ENCODE measurements at regions not wholly inside any gene's neighbourhood (a gene's known extent, or its start where the extent isn't known, plus 50 kb on each side); places are given as distances from the start of the nearest gene placed in this dataset.

GRCh38 chr18:61085761-61086160 lies 247.5 kb upstream of the CDH20 start:
- H3K9ac ChIP-seq (ENCODE audit: low read depth, low read length), result no peak overlapping the region
- no peak overlapping the region for H3K4me2 ChIP-seq (ENCODE audit: low read length)
- no peaks in the 10 kb centered on the region for H3K4me1 ChIP-seq (ENCODE audit: control insufficient read depth, insufficient read depth, low read length)
- H3K9me3 ChIP-seq (replicated peaks; ENCODE audit: low read length), result no peaks in the 10 kb centered on the region
- H3K4me3 ChIP-seq (ENCODE audit: low read length), result no peak overlapping the region
- H3K27me3 ChIP-seq (ENCODE audit: control insufficient read depth, insufficient read depth, low read length), result no peaks in the 10 kb centered on the region
- no peaks in the 10 kb centered on the region for H3K36me3 ChIP-seq (ENCODE audit: insufficient read depth, low read length)

- no peak overlapping the region for H3K4me3 ChIP-seq (ENCODE audit: low read length)
- no peak overlapping the region for H3K4me2 ChIP-seq (ENCODE audit: low read length)
- H3K27me3 ChIP-seq (ENCODE audit: control insufficient read depth, insufficient read depth, low read length), result no peaks in the 10 kb centered on the region
- H3K9ac ChIP-seq (ENCODE audit: low read depth, low read length), result no peak overlapping the region
- H3K4me1 ChIP-seq (ENCODE audit: control insufficient read depth, insufficient read depth, low read length), result no peaks in the 10 kb centered on the region
- no peaks in the 10 kb centered on the region for H3K9me3 ChIP-seq (replicated peaks; ENCODE audit: low read length)
- H3K36me3 ChIP-seq (ENCODE audit: insufficient read depth, low read length), result no peaks in the 10 kb centered on the region
These were observed 246.6 kb upstream of the CDH20 start for GRCh38 chr18:61086657-61087056.

- Histone ChIP-seq H3K36me3 (ENCODE audit: insufficient read depth, low read length) (no peaks in the 10 kb centered on the region), H3K27me3 (ENCODE audit: control insufficient read depth, insufficient read depth, low read length) (no peaks in the 10 kb centered on the region), H3K9ac (ENCODE audit: low read depth, low read length) (no peak overlapping the region), H3K4me3 (ENCODE audit: low read length) (no peak overlapping the region), H3K4me1 (ENCODE audit: control insufficient read depth, insufficient read depth, low read length) (no peaks in the 10 kb centered on the region), H3K4me2 (ENCODE audit: low read length) (no peak overlapping the region), H3K9me3 (replicated peaks; ENCODE audit: low read length) (no peaks in the 10 kb centered on the region)
These were observed 241.9 kb upstream of the CDH20 start for GRCh38 chr18:61091379-61091778.

- Histone ChIP-seq H3K4me2 (ENCODE audit: low read length) (no peak overlapping the region), H3K36me3 (ENCODE audit: insufficient read depth, low read length) (no peaks in the 10 kb centered on the region), H3K9ac (ENCODE audit: low read depth, low read length) (no peak overlapping the region), H3K27me3 (ENCODE audit: control insufficient read depth, insufficient read depth, low read length) (no peaks in the 10 kb centered on the region), H3K4me3 (ENCODE audit: low read length) (no peak overlapping the region), H3K9me3 (replicated peaks; ENCODE audit: low read length) (no peaks in the 10 kb centered on the region), H3K4me1 (ENCODE audit: control insufficient read depth, insufficient read depth, low read length) (no peaks in the 10 kb centered on the region)
These were observed 239.3 kb upstream of the CDH20 start for GRCh38 chr18:61093965-61094364.

GRCh38 chr18:61096226-61096625 lies 237.0 kb upstream of the CDH20 start:
- Histone ChIP-seq H3K4me2 (ENCODE audit: low read length) (no peak overlapping the region), H3K9me3 (replicated peaks; ENCODE audit: low read length) (no peaks in the 10 kb centered on the region), H3K27me3 (ENCODE audit: control insufficient read depth, insufficient read depth, low read length) (no peaks in the 10 kb centered on the region), H3K4me3 (ENCODE audit: low read length) (no peak overlapping the region), H3K4me1 (ENCODE audit: control insufficient read depth, insufficient read depth, low read length) (no peaks in the 10 kb centered on the region), H3K9ac (ENCODE audit: low read depth, low read length) (no peak overlapping the region), H3K36me3 (ENCODE audit: insufficient read depth, low read length) (no peaks in the 10 kb centered on the region)

GRCh38 chr18:61107113-61107512 lies 226.1 kb upstream of the CDH20 start:
- no peak overlapping the region for H3K4me2 ChIP-seq (ENCODE audit: low read length)
- no peaks in the 10 kb centered on the region for H3K36me3 ChIP-seq (ENCODE audit: insufficient read depth, low read length)

GRCh38 chr18:61108706-61109105 lies 224.5 kb upstream of the CDH20 start:
- H3K9me3 ChIP-seq (replicated peaks; ENCODE audit: low read length), result peaks cover 4% of the 10 kb centered on the region
- H3K4me1 ChIP-seq (ENCODE audit: control insufficient read depth, insufficient read depth, low read length), result no peaks in the 10 kb centered on the region
- no peaks in the 10 kb centered on the region for H3K27me3 ChIP-seq (ENCODE audit: control insufficient read depth, insufficient read depth, low read length)
- no peak overlapping the region for H3K4me3 ChIP-seq (ENCODE audit: low read length)
- no peak overlapping the region for H3K9ac ChIP-seq (ENCODE audit: low read depth, low read length)
- H3K36me3 ChIP-seq (ENCODE audit: insufficient read depth, low read length), result no peaks in the 10 kb centered on the region
- H3K4me2 ChIP-seq (ENCODE audit: low read length), result no peak overlapping the region

More at GRCh38 chr18:61107113-61107512, 226.1 kb upstream of the CDH20 start:
- H3K9me3 ChIP-seq (replicated peaks; ENCODE audit: low read length), result peaks cover 4% of the 10 kb centered on the region
- H3K4me3 ChIP-seq (ENCODE audit: low read length), result no peak overlapping the region
- H3K27me3 ChIP-seq (ENCODE audit: control insufficient read depth, insufficient read depth, low read length), result no peaks in the 10 kb centered on the region
- H3K4me1 ChIP-seq (ENCODE audit: control insufficient read depth, insufficient read depth, low read length), result no peaks in the 10 kb centered on the region
- H3K9ac ChIP-seq (ENCODE audit: low read depth, low read length), result no peak overlapping the region

GRCh38 chr18:61123309-61123708 lies 209.9 kb upstream of the CDH20 start:
- Histone ChIP-seq H3K9me3 (replicated peaks; ENCODE audit: low read length) (peaks cover 3% of the 10 kb centered on the region), H3K4me2 (ENCODE audit: low read length) (no peak overlapping the region), H3K9ac (ENCODE audit: low read depth, low read length) (no peak overlapping the region), H3K36me3 (ENCODE audit: insufficient read depth, low read length) (no peaks in the 10 kb centered on the region), H3K4me1 (ENCODE audit: control insufficient read depth, insufficient read depth, low read length) (no peaks in the 10 kb centered on the region), H3K4me3 (ENCODE audit: low read length) (no peak overlapping the region), H3K27me3 (ENCODE audit: control insufficient read depth, insufficient read depth, low read length) (no peaks in the 10 kb centered on the region)

- no peak overlapping the region for H3K4me3 ChIP-seq (ENCODE audit: low read length)
- no peak overlapping the region for H3K9ac ChIP-seq (ENCODE audit: low read depth, low read length)
- no peaks in the 10 kb centered on the region for H3K27me3 ChIP-seq (ENCODE audit: control insufficient read depth, insufficient read depth, low read length)
- H3K4me1 ChIP-seq (ENCODE audit: control insufficient read depth, insufficient read depth, low read length), result no peaks in the 10 kb centered on the region
- peaks cover 7% of the 10 kb centered on the region for H3K9me3 ChIP-seq (replicated peaks; ENCODE audit: low read length)
- no peak overlapping the region for H3K4me2 ChIP-seq (ENCODE audit: low read length)
- no peaks in the 10 kb centered on the region for H3K36me3 ChIP-seq (ENCODE audit: insufficient read depth, low read length)
These were observed 205.3 kb upstream of the CDH20 start for GRCh38 chr18:61127714-61128467.

GRCh38 chr18:61129001-61129400 lies 204.2 kb upstream of the CDH20 start:
- Histone ChIP-seq H3K4me3 (ENCODE audit: low read length) (no peak overlapping the region), H3K4me2 (ENCODE audit: low read length) (no peak overlapping the region), H3K9me3 (replicated peaks; ENCODE audit: low read length) (peaks cover 7% of the 10 kb centered on the region), H3K27me3 (ENCODE audit: control insufficient read depth, insufficient read depth, low read length) (no peaks in the 10 kb centered on the region), H3K9ac (ENCODE audit: low read depth, low read length) (no peak overlapping the region), H3K4me1 (ENCODE audit: control insufficient read depth, insufficient read depth, low read length) (no peaks in the 10 kb centered on the region), H3K36me3 (ENCODE audit: insufficient read depth, low read length) (no peaks in the 10 kb centered on the region)

- H3K4me2 ChIP-seq (ENCODE audit: low read length), result no peak overlapping the region
- no peak overlapping the region for H3K4me3 ChIP-seq (ENCODE audit: low read length)
- H3K9ac ChIP-seq (ENCODE audit: low read depth, low read length), result no peak overlapping the region
- H3K36me3 ChIP-seq (ENCODE audit: insufficient read depth, low read length), result no peaks in the 10 kb centered on the region
- H3K4me1 ChIP-seq (ENCODE audit: control insufficient read depth, insufficient read depth, low read length), result no peaks in the 10 kb centered on the region
- peaks cover 5% of the 10 kb centered on the region for H3K9me3 ChIP-seq (replicated peaks; ENCODE audit: low read length)
- no peaks in the 10 kb centered on the region for H3K27me3 ChIP-seq (ENCODE audit: control insufficient read depth, insufficient read depth, low read length)
These were observed 201.2 kb upstream of the CDH20 start for GRCh38 chr18:61132031-61132430.

GRCh38 chr18:61133783-61134182 lies 199.4 kb upstream of the CDH20 start:
- no peak overlapping the region for H3K4me3 ChIP-seq (ENCODE audit: low read length)
- no peaks in the 10 kb centered on the region for H3K27me3 ChIP-seq (ENCODE audit: control insufficient read depth, insufficient read depth, low read length)
- H3K4me1 ChIP-seq (ENCODE audit: control insufficient read depth, insufficient read depth, low read length), result no peaks in the 10 kb centered on the region
- H3K9me3 ChIP-seq (replicated peaks; ENCODE audit: low read length), result peaks cover 8% of the 10 kb centered on the region
- H3K36me3 ChIP-seq (ENCODE audit: insufficient read depth, low read length), result no peaks in the 10 kb centered on the region
- no peak overlapping the region for H3K4me2 ChIP-seq (ENCODE audit: low read length)
- H3K9ac ChIP-seq (ENCODE audit: low read depth, low read length), result no peak overlapping the region

Data from skeletal muscle satellite cell (primary cell).